Lower lobe of right lung (tissue), 2 donors: ENCODE measurements at regions not wholly inside any gene's neighbourhood (a gene's known extent, or its start where the extent isn't known, plus 50 kb on each side); places are given as distances from the start of the nearest gene placed in this dataset.

Source experiments
- ATAC-seq, 2 donors: fragments of 200-7000 bp; cut with Tn5 transposase; one replicate each; pipeline ENCODE4 v1.9.1; 2020 to 2022; ENCODE audit warnings: mild to moderate bottlenecking in 2 of 2, moderate library complexity in 2 of 2
- DNase-seq: peaks from one replicate; pipeline ENCODE4 v3.0.0-alpha.2; 2020
- H3K27ac ChIP-seq: fragments of 200-600 bp; one replicate; pipeline ENCODE4 v1.8.0; 2022
- H3K27me3 ChIP-seq: fragments of 200-600 bp; one replicate; pipeline ENCODE4 v1.8.0; 2022; ENCODE audit warnings: low read depth
- H3K36me3 ChIP-seq: fragments of 200-600 bp; one replicate; pipeline ENCODE4 v1.8.0; 2022; ENCODE audit warnings: mild to moderate bottlenecking
- H3K4me1 ChIP-seq: fragments of 200-600 bp; one replicate; pipeline ENCODE4 v1.8.0; 2022
- H3K4me3 ChIP-seq: fragments of 200-600 bp; one replicate; pipeline ENCODE4 v1.8.0; 2022; ENCODE audit warnings: mild to moderate bottlenecking
- H3K9me3 ChIP-seq: fragments of 200-600 bp; one replicate; pipeline ENCODE4 v1.8.0; 2022
- intact Hi-C: fragments of 100-400 bp; cut with DNase I; formaldehyde crosslinking; loops from one replicate; pipeline ENCODE4 v1.11.0; 2022
- TF ChIP-seq, protein P1 (sequence below): fragments of 200-600 bp; IDR thresholded peaks from one replicate; pipeline ENCODE4 v1.8.0; 2022; ENCODE audit warnings: antibody characterized with exemption, mild to moderate bottlenecking
- donor health status: DM: no; HTN: yes; CAD: no; lungs with severe emphysema.

DNA sequence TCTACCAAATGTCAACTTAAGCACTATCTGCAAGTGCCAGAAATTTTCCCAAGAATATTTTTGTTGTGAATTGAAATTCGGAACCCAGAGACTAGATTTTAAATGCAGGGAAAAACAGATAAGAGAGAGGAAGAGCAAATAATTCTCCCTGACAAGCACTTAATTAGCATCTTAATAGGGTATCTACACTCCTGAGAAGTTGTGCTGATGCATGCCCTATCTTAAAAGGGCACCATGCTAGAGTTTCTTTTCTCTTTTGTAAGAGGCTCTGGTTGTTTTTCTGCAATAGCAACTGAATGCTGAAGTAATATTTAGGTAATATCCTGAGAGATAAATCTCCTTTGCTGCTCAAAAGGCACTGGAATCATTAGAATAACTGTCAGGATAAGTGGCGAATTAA is 139.9 kb upstream of the UGT8 start:
- H3K36me3 ChIP-seq, result no peaks in the 10 kb centered on the region
- H3K9me3 ChIP-seq, result no peaks in the 10 kb centered on the region
- TF ChIP-seq, protein P1, sequence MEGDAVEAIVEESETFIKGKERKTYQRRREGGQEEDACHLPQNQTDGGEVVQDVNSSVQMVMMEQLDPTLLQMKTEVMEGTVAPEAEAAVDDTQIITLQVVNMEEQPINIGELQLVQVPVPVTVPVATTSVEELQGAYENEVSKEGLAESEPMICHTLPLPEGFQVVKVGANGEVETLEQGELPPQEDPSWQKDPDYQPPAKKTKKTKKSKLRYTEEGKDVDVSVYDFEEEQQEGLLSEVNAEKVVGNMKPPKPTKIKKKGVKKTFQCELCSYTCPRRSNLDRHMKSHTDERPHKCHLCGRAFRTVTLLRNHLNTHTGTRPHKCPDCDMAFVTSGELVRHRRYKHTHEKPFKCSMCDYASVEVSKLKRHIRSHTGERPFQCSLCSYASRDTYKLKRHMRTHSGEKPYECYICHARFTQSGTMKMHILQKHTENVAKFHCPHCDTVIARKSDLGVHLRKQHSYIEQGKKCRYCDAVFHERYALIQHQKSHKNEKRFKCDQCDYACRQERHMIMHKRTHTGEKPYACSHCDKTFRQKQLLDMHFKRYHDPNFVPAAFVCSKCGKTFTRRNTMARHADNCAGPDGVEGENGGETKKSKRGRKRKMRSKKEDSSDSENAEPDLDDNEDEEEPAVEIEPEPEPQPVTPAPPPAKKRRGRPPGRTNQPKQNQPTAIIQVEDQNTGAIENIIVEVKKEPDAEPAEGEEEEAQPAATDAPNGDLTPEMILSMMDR, result no peak
- no peaks in the 10 kb centered on the region for H3K27me3 ChIP-seq
- intact Hi-C loops, result no loop called here
- no peak for DNase-seq
- H3K27ac ChIP-seq, result no peak overlapping the region
- no peak overlapping the region for H3K4me3 ChIP-seq
- H3K4me1 ChIP-seq, result no peaks in the 10 kb centered on the region
- ATAC-seq, result no peak

GRCh38 chr4:114464726-114465272 is 133.8 kb upstream of the UGT8 start:
- peak in 1 of 2 donors; percentile 19 for ATAC-seq
- intact Hi-C loops, result no loop called here
- H3K27me3 ChIP-seq, result no peaks in the 10 kb centered on the region
- H3K4me1 ChIP-seq, result no peaks in the 10 kb centered on the region
- no peak overlapping the region for H3K27ac ChIP-seq
- H3K36me3 ChIP-seq, result no peaks in the 10 kb centered on the region
- DNase-seq, result no peak
- no peaks in the 10 kb centered on the region for H3K9me3 ChIP-seq
- H3K4me3 ChIP-seq, result no peak overlapping the region
- TF ChIP-seq, protein P1, result no peak

- ATAC-seq (no peak), DNase-seq (no peak)
- intact Hi-C loops, result no loop called here
- Histone ChIP-seq H3K4me1 (no peaks in the 10 kb centered on the region), H3K27me3 (no peaks in the 10 kb centered on the region), H3K27ac (no peak overlapping the region), H3K36me3 (no peaks in the 10 kb centered on the region), H3K4me3 (no peak overlapping the region), H3K9me3 (no peaks in the 10 kb centered on the region)
- TF ChIP-seq, protein P1, result no peak
These were observed 132.8 kb upstream of the UGT8 start for GRCh38 chr4:114465766-114466165.

- TF ChIP-seq, protein P1, result no peak
- Histone ChIP-seq H3K9me3 (no peaks in the 10 kb centered on the region), H3K4me3 (no peak overlapping the region), H3K36me3 (no peaks in the 10 kb centered on the region), H3K4me1 (no peaks in the 10 kb centered on the region), H3K27ac (no peak overlapping the region), H3K27me3 (no peaks in the 10 kb centered on the region)
- DNase-seq (no peak), ATAC-seq (no peak)
- intact Hi-C loops, result no loop called here
These were observed 132.3 kb upstream of the UGT8 start for GRCh38 chr4:114466299-114466698.

GRCh38 chr4:114472269-114473032 is 126.2 kb upstream of the UGT8 start:
- H3K27ac ChIP-seq, result no peak overlapping the region
- H3K9me3 ChIP-seq, result no peaks in the 10 kb centered on the region
- TF ChIP-seq, protein P1, result no peak
- DNase-seq, result no peak
- no peaks in the 10 kb centered on the region for H3K27me3 ChIP-seq
- no peaks in the 10 kb centered on the region for H3K36me3 ChIP-seq
- no peaks in the 10 kb centered on the region for H3K4me1 ChIP-seq
- no peak overlapping the region for H3K4me3 ChIP-seq
- ATAC-seq, result peak in 1 of 2 donors; percentile 43
- intact Hi-C loops, result no loop called here
